ENCODE measurements at regions not wholly inside any gene's neighbourhood (a gene's known extent, or its start where the extent isn't known, plus 50 kb on each side); places are given as distances from the start of the nearest gene placed in this dataset.
"Not testable (repeated sequence)": the region's sequence is repeated elsewhere in the genome, so short reads cannot be mapped to it uniquely, and the experiment has no call there.

DNA sequence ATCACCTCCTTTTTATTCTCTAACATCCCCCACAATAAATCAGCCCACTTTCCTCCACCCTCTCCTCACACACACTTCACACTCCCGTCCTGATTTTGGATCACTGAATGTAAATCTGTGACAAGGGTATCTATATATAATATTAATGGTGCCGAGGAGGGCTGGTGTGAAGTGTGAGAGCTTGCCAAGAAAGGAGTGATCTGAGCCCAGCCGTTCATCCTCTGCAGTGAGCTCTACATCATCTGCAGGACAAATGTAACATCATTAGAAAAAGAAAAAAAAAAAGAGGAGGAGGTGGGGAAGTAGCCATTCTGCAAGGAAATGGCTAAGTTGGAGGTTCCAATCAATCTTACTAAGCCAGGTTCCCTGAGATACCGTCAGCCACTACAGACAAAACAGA, 291.7 kb upstream of the RRP15 start:
- Histone ChIP-seq H3K27me3 (ENCODE audit: control insufficient read depth in 3 of 3, insufficient read depth in 3 of 3, low read length in 2 of 3) (no peaks in the 10 kb centered on the region), H3K4me1 (ENCODE audit: control insufficient read depth in 5 of 5, insufficient read depth in 5 of 5, low read length in 5 of 5) (peaks cover 0 to 10% (median 0%) of the 10 kb centered on the region in 5 donors), H3K9ac (ENCODE audit: insufficient read depth in 1 of 2, low read length in 2 of 2) (no peak overlapping the region), H3K9me3 (ENCODE audit: control insufficient read depth in 4 of 4, insufficient read depth in 3 of 4, low read length in 3 of 4) (no peaks in the 10 kb centered on the region), H3K27ac (ENCODE audit: low read depth in 1 of 2, low read length in 1 of 2) (no peak overlapping the region), H3K36me3 (ENCODE audit: control insufficient read depth in 4 of 4, insufficient read depth in 4 of 4, low read length in 4 of 4) (no peaks in the 10 kb centered on the region), H3K4me3 (no peak overlapping the region)
- 25 to 52% methylated on average over 4 of the region's 4 CpGs for WGBS, 2 donors
- TF ChIP-seq, protein P1, sequence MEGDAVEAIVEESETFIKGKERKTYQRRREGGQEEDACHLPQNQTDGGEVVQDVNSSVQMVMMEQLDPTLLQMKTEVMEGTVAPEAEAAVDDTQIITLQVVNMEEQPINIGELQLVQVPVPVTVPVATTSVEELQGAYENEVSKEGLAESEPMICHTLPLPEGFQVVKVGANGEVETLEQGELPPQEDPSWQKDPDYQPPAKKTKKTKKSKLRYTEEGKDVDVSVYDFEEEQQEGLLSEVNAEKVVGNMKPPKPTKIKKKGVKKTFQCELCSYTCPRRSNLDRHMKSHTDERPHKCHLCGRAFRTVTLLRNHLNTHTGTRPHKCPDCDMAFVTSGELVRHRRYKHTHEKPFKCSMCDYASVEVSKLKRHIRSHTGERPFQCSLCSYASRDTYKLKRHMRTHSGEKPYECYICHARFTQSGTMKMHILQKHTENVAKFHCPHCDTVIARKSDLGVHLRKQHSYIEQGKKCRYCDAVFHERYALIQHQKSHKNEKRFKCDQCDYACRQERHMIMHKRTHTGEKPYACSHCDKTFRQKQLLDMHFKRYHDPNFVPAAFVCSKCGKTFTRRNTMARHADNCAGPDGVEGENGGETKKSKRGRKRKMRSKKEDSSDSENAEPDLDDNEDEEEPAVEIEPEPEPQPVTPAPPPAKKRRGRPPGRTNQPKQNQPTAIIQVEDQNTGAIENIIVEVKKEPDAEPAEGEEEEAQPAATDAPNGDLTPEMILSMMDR (IDR thresholded peaks at IDR 0.05; ENCODE audit: control extremely low read depth, extremely low read depth) = no peak
- DNase-seq (peak in 1 of 3 donors; percentile 9), ATAC-seq (ENCODE audit: insufficient read depth, low FRiP score) (no peak)

DNA sequence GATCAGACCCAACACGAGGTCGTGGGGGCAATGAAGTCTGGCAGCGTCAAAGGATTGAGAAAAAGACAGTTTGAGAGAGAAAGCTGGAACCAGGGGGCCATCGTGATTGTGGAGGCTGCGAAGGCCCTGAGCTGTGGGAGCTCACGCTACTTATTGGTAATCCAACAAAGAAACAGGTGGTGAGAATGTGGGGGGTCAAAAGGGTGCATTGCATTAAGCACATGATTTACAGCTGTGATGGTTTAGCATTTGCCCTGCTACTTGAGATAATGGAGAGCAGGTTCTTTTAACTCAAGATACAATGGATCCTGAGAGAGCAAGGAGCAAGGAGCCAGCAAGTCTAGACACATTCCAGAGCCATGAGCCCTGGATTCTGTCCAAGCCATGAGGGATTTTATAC, 276.8 kb upstream of the RRP15 start:
- not testable (repeated sequence) for DNase-seq; H3K9ac ChIP-seq (ENCODE audit: insufficient read depth in 1 of 2, low read length in 2 of 2); H3K4me3 ChIP-seq; H3K27ac ChIP-seq (ENCODE audit: low read depth in 1 of 2, low read length in 1 of 2); H3K27me3 ChIP-seq (ENCODE audit: control insufficient read depth in 3 of 3, insufficient read depth in 3 of 3, low read length in 2 of 3); ATAC-seq (ENCODE audit: insufficient read depth, low FRiP score); H3K4me1 ChIP-seq (ENCODE audit: control insufficient read depth in 5 of 5, insufficient read depth in 5 of 5, low read length in 5 of 5); H3K36me3 ChIP-seq (ENCODE audit: control insufficient read depth in 4 of 4, insufficient read depth in 4 of 4, low read length in 4 of 4); H3K9me3 ChIP-seq (ENCODE audit: control insufficient read depth in 4 of 4, insufficient read depth in 3 of 4, low read length in 3 of 4)
- 86 to 87% methylated on average over 6 of the region's 6 CpGs for WGBS, 2 donors

DNA sequence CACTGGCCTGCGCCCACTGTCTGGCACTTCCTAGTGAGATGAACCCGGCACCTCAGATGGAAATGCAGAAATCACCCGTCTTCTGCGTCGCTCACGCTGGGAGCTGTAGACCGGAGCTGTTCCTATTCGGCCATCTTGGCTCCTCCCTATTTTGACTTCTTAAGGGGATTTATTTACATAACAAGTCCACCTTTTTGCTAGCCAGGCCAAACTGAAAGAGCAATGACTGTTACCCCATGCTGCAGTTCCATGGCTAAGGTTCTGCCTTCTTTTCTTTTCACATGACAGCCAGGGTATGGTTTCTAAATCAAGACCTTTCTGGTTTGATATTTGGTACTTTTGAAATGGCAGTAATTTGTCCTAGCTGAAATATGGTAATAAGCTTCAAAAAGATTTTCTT, 270.0 kb upstream of the RRP15 start:
- not testable (repeated sequence) for H3K36me3 ChIP-seq (ENCODE audit: control insufficient read depth in 4 of 4, insufficient read depth in 4 of 4, low read length in 4 of 4); ATAC-seq (ENCODE audit: insufficient read depth, low FRiP score); H3K9me3 ChIP-seq (ENCODE audit: control insufficient read depth in 4 of 4, insufficient read depth in 3 of 4, low read length in 3 of 4); H3K9ac ChIP-seq (ENCODE audit: insufficient read depth in 1 of 2, low read length in 2 of 2); H3K27me3 ChIP-seq (ENCODE audit: control insufficient read depth in 3 of 3, insufficient read depth in 3 of 3, low read length in 2 of 3); H3K27ac ChIP-seq (ENCODE audit: low read depth in 1 of 2, low read length in 1 of 2); DNase-seq; H3K4me1 ChIP-seq (ENCODE audit: control insufficient read depth in 5 of 5, insufficient read depth in 5 of 5, low read length in 5 of 5); H3K4me3 ChIP-seq
- WGBS, 2 donors = 94% methylated on average over 8 of the region's 8 CpGs; no CpG with 5 or more reads in 1 of the 2 donors

DNA sequence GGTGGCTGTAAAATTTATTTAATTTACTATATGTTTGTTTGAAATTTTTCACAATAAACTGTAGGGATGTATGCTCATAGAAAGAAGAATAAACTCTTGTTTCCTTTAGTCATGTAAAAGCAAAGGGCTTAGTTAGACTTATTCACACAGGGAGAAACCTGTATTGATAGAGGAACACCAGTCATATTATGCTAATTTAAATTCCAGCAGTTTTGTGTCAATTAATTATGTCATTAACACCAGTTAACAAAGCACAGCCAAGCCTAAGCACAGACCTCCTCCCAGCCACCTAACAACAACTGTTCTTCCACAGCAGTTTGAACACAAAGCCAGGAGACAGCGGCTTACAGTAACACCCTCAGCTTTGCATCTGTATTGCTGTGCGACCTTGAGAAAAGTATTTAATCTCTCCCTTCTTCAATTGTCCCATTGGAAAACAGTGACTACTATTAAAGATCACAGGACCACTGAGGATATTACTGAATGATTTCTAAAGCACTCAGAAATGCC, 260.8 kb upstream of the RRP15 start:
- no peak for DNase-seq
- no peaks in the 10 kb centered on the region for H3K36me3 ChIP-seq (ENCODE audit: control insufficient read depth in 4 of 4, insufficient read depth in 4 of 4, low read length in 4 of 4)
- H3K4me1 ChIP-seq (ENCODE audit: control insufficient read depth in 5 of 5, insufficient read depth in 5 of 5, low read length in 5 of 5) = no peaks in the 10 kb centered on the region
- no peak overlapping the region for H3K4me3 ChIP-seq
- no peak overlapping the region for H3K9ac ChIP-seq (ENCODE audit: insufficient read depth in 1 of 2, low read length in 2 of 2)
- H3K27me3 ChIP-seq (ENCODE audit: control insufficient read depth in 3 of 3, insufficient read depth in 3 of 3, low read length in 2 of 3) = no peaks in the 10 kb centered on the region
- 68 to 77% methylated on average over 2 of the region's 2 CpGs for WGBS, 2 donors
- TF ChIP-seq, protein P1 (IDR thresholded peaks at IDR 0.05; ENCODE audit: control extremely low read depth, extremely low read depth) = no peak
- no peak overlapping the region for H3K27ac ChIP-seq (ENCODE audit: low read depth in 1 of 2, low read length in 1 of 2)
- no peak for ATAC-seq (ENCODE audit: insufficient read depth, low FRiP score)
- peaks cover 0 to 5% (median 1%) of the 10 kb centered on the region in 4 donors for H3K9me3 ChIP-seq (ENCODE audit: control insufficient read depth in 4 of 4, insufficient read depth in 3 of 4, low read length in 3 of 4)

All from lung (tissue), 11 donors.